GM18519 (cell line): ENCODE measurements at regions not wholly inside any gene's neighbourhood (a gene's known extent, or its start where the extent isn't known, plus 50 kb on each side); places are given as distances from the start of the nearest gene placed in this dataset.

Source experiments
- ATAC-seq: cut with Tn5 transposase; IDR thresholded peaks from one replicate; pipeline ENCODE4 v1.9.1; 2021; ENCODE audit warnings: mild to moderate bottlenecking, moderate library complexity; ENCODE audit not compliant: unreplicated experiment, low FRiP score

GRCh38 chr12:69120354-69120753 lies 119.0 kb upstream of the CPSF6 start:
- ATAC-seq = no peak

GRCh38 chr12:69123311-69123710 lies 116.1 kb upstream of the CPSF6 start:
- ATAC-seq = no peak

- ATAC-seq = no peak
Observed at GRCh38 chr12:69123919-69124638, 115.3 kb upstream of the CPSF6 start.

- no peak for ATAC-seq
Observed at GRCh38 chr12:69129017-69129416, 110.4 kb upstream of the CPSF6 start.

DNA sequence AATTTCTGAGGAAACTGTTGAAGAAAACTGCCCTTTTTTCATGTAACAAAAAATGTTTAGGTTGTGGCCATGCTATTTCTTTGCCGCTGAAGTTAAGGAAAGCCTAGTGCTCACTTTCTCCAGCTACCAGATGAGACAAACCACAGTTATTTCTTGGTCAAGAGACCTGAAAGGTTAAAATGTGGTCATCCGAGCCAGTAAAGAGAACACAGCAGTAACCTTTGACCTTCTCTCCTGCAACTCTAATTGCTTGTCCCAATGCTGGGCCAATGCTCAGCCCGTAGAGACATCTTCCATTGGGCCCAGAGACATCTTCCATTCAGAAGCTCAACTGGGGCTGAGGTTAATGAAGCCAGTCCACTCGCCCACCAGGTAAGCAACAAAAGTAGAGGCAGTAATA lies 109.8 kb upstream of the CPSF6 start:
- no peak for ATAC-seq

DNA sequence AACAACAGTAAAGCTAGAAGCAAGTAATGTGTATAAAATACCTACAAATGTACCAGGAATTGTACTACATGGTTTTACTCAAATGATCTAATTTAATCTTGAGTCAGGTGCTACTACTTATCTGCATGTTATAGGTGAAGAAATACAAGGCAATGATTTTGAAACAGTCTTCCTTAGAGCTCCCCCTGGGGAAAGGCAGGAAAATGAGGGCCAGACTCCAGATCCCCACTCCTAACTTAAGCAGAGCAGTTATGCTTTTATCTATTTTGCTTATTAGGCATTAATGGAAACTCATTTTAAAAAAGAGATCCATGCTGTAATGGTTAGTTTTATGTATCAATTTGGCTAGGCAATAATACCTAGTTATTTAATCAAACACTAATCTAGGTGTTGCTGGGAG lies 109.3 kb upstream of the CPSF6 start:
- no peak for ATAC-seq

GRCh38 chr12:69131077-69131476 lies 108.3 kb upstream of the CPSF6 start:
- no peak for ATAC-seq

GRCh38 chr12:69136931-69137613 lies 102.3 kb upstream of the CPSF6 start:
- no peak for ATAC-seq

DNA sequence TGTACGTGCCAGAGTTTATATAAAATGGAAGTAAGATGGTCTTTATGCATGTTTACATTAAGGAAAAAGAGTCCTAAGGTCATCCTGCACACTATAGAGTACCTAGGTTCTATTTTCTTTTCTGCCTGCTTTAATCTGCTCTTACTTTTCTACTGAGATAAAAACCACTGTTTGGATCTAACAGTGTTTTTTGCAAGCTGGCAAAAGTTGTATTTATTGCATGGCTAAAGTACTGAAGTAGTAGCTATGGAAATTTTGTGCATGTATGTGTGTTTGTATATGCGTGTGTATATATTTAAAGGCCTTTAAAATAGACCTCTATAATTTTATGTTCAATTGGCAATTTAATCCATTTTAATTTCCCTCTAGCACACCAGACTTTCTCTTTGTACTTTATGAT lies 98.3 kb upstream of the CPSF6 start:
- ATAC-seq = no peak

- no peak for ATAC-seq
Observed at GRCh38 chr12:69149270-69149669, 90.1 kb upstream of the CPSF6 start.

GRCh38 chr12:69150083-69150795 lies 89.1 kb upstream of the CPSF6 start:
- no peak for ATAC-seq

DNA sequence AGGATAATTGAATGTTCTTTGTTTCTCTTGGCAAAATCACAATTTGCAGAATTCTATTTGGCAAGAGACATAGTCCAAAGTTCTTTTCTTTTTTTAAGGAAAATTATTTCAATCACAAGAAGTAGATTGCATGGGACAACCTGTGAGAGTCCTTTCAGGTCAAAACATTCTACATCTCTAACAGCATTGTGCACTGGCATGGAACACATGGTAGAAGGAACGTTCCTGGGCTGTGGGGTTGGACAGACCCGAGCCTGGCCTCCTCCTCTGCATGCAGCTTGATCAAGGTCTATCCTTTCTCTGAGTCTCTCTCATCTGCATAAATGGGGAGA lies 88.6 kb upstream of the CPSF6 start:
- no peak for ATAC-seq

- ATAC-seq = no peak
Observed at GRCh38 chr12:69151254-69151764, 88.1 kb upstream of the CPSF6 start.

GRCh38 chr12:69154585-69155363 lies 84.6 kb upstream of the CPSF6 start:
- no peak for ATAC-seq

DNA sequence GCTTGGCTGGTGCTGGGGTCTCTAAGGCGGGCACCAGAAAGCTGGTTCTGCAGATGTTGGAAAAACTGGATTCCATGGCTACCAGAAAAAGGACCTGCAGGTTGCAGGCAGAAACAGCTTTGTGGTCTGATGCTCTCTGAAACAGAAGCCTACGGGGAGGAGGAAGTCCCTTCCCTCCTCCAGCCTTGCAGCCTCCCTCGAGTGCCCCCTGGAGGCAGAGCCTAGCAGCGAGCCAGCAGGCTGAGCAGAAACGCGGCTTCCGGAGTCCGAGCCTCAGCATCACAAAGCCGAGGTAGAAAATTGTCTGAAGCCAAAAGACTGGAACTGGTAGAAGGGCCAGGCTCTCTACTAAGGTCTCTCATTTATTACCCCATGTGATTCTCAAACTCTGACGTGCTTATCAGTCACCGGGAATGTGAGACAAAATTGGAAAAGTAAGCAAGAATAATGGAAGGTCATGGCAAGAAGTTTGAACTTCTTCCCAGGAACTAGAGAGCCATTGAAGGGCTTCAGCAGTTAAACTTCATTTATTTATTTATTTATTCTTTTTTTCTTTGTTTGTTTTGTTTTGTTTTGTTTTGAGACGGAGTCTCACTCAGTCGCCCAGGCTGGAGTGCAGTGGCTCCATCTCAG lies 82.2 kb upstream of the CPSF6 start:
- ATAC-seq = peak; percentile 89

GRCh38 chr12:69161829-69162228 lies 77.5 kb upstream of the CPSF6 start:
- peak; percentile 65 for ATAC-seq

DNA sequence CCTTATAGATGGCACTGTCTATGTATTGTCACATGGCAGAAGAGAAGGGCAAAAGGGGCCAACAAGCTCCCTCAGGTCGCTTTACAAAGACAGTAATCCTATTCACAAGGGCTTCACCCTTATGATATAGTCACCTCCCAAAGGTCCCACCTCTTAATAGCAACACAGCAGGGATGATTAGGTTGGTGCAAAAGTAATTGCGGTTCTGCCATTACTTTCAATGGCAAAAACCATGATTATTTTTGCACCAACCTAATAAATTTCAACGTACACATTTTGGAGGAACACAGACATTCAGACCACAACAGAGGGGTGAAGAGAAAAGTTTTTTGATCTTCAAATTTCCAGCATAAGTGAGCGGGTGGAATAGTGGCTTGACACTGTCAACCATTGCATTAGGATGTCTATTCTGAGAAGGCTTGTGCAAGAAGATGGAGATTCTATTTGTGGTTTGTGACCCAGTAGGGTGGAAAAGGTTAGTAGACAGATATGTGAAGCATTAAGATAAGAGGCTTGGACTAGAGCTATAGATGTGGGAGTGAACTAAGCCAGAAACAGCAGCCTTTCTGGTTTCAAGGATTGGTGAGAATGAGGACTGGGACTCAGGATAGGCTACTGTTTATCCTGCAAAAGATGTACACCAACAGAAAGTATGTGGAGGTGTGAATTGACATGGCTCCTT lies 75.5 kb upstream of the CPSF6 start:
- no peak for ATAC-seq

DNA sequence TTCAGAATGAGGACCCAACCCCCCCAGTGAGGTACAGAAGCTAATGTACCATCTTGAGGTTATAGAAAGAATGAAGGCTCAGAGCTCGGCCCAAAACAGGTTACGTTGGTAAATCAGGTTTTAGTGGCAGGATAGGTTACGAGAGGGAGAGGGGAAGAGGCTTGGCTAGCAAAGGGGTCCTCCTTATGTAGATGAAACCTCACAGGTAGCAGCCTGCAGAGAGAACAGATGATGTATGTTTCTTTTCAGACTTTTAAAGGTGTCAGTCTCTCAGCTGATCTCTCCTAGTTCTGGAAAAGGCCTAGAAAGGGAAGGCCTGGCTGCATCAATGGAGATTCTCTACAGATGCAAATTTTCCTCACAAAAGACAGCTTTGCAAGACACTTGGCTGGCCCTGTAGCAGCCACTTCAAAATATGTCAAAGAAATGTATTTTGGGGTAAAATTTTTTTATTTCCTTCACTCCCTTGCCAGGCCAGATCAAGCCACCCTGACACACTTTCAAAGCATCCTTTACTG lies 71.7 kb upstream of the CPSF6 start:
- ATAC-seq = no peak

DNA sequence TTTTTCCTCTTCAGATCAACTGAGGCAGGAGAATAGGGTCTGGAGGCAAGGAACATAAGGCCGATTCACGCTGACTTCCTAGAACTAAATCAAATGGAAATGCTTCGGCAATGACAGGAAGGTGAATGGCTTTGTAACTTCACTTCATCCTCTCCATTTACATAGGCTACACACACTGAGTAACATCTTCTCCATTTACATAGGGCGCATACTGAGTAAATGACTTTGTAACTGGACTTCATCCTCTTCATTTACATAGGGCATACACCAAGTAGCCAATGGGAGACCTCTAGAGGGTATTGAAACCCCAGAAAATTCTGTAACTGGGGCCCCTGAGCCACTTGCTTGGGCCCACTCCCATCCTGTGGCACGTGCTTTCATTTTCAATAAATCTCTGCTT lies 71.0 kb upstream of the CPSF6 start:
- ATAC-seq = no peak

DNA sequence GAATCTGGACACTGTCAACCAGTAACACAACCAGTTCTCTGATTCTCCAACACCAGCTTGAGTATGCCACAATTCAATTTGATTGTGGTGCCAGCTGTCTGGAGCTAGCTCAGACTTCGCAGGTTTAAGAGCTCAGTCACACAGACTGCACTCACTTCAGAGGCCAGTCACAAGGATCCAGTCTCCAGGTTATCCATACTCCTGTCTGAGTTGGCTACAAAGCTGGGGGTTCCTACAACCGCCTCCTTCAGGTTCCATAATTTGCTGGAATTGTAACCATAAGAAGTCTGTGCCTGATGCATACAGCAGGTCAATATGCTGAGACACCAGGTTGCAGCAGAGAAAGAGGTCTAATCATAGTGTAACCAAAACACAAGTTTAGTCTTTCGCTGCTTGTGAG lies 70.5 kb upstream of the CPSF6 start:
- ATAC-seq = no peak
